HEK293T (cell line): ENCODE measurements at regions not wholly inside any gene's neighbourhood (a gene's known extent, or its start where the extent isn't known, plus 50 kb on each side); places are given as distances from the start of the nearest gene placed in this dataset.
"Not testable (repeated sequence)": the region's sequence is repeated elsewhere in the genome, so short reads cannot be mapped to it uniquely, and the experiment has no call there.

Experiments used
- CTCF ChIA-PET: fragments of 350-600 bp; formaldehyde crosslinking; extraction: SDS; loops from one replicate; lab custom pipeline; 2021; ENCODE audit warnings: antibody characterized with exemption, inconsistent platforms; lab: Yijun Ruan, JAX
- POLR2A ChIA-PET: fragments of 350-600 bp; formaldehyde crosslinking; extraction: SDS; loops from one replicate; lab custom pipeline; 2020; ENCODE audit warnings: antibody characterized with exemption, inconsistent platforms; lab: Yijun Ruan, JAX
- DNase-seq: peaks from one replicate; pipeline ENCODE4 v3.0.0; 2012; ENCODE audit warnings: mixed read lengths; ENCODE audit errors: extremely low spot score
- ARNT ChIP-seq: fragments of 450-650 bp; IDR thresholded peaks from 2 replicates; pipeline ENCODE4 v1.6.1; 2017; ENCODE audit warnings: mild to moderate bottlenecking
- BHLHE40 ChIP-seq: fragments of 450-650 bp; IDR thresholded peaks from 2 replicates; pipeline ENCODE4 v1.6.1; 2016; ENCODE audit warnings: mild to moderate bottlenecking, moderate library complexity, borderline replicate concordance
- CTBP1 ChIP-seq: fragments of 450-650 bp; IDR thresholded peaks from 2 replicates; pipeline ENCODE4 v1.6.1; 2016; ENCODE audit warnings: borderline replicate concordance
- ELF4 ChIP-seq: fragments of 450-650 bp; IDR thresholded peaks from 2 replicates; pipeline ENCODE4 v1.6.1; 2017; ENCODE audit warnings: antibody characterized with exemption
- FOXA1 ChIP-seq: fragments of 450-650 bp; IDR thresholded peaks from 2 replicates; pipeline ENCODE4 v1.6.1; 2016; ENCODE audit warnings: mild to moderate bottlenecking
- FOXK2 ChIP-seq: fragments of 450-650 bp; IDR thresholded peaks from 2 replicates; pipeline ENCODE4 v1.6.1; 2016; ENCODE audit warnings: mild to moderate bottlenecking
- FOXM1 ChIP-seq: fragments of 450-650 bp; IDR thresholded peaks from 2 replicates; pipeline ENCODE4 v1.6.1; 2017; ENCODE audit warnings: mild to moderate bottlenecking, borderline replicate concordance
- HDGF ChIP-seq: fragments of 450-650 bp; IDR thresholded peaks from 2 replicates; pipeline ENCODE4 v1.6.1; 2017; ENCODE audit warnings: antibody characterized with exemption, borderline replicate concordance
- L3MBTL2 ChIP-seq: fragments of 450-650 bp; conservative IDR thresholded peaks from 2 replicates; pipeline ENCODE4 v1.6.1; 2016; ENCODE audit warnings: mild to moderate bottlenecking
- LEF1 ChIP-seq: fragments of 450-650 bp; IDR thresholded peaks from 2 replicates; pipeline ENCODE4 v1.6.1; 2017; ENCODE audit warnings: mild to moderate bottlenecking, borderline replicate concordance
- NFRKB ChIP-seq: fragments of 450-650 bp; IDR thresholded peaks from 2 replicates; pipeline ENCODE4 v1.6.1; 2016; ENCODE audit warnings: mild to moderate bottlenecking, moderate library complexity
- PKNOX1 ChIP-seq: fragments of 450-650 bp; IDR thresholded peaks from 2 replicates; pipeline ENCODE4 v1.6.1; 2016
- SP1 ChIP-seq: fragments of 450-650 bp; IDR thresholded peaks from 2 replicates; pipeline ENCODE4 v1.6.1; 2017
- SUZ12 ChIP-seq: fragments of 450-650 bp; IDR thresholded peaks from 2 replicates; pipeline ENCODE4 v1.6.1; 2016; ENCODE audit warnings: mild to moderate bottlenecking
- TARDBP ChIP-seq: fragments of 450-650 bp; IDR thresholded peaks from 2 replicates; pipeline ENCODE4 v1.6.1; 2016
- ZNF384 ChIP-seq: fragments of 450-650 bp; IDR thresholded peaks from 2 replicates; pipeline ENCODE4 v1.6.1; 2016

GRCh38 chr9:88872192-88872946 is 118.9 kb upstream of the S1PR3 start:
- ChIA-PET POLR2A (no interaction called here), CTCF (no interaction called here)
- no peak for TF ChIP-seq PKNOX1
- TF ChIP-seq ARNT = no peak
- DNase-seq = no peak

- CTCF ChIA-PET = no interaction called here
- POLR2A ChIA-PET = no interaction called here
- no peak for TF ChIP-seq L3MBTL2
- TF ChIP-seq FOXA1 = no peak
- no peak for DNase-seq
These were observed 117.6 kb upstream of the S1PR3 start for GRCh38 chr9:88873635-88874034.

- ChIA-PET POLR2A (no interaction called here), CTCF (no interaction called here)
- TF ChIP-seq SUZ12 (no peak), LEF1 (no peak), ELF4 (no peak), TARDBP (no peak), CTBP1 (no peak), ARNT (no peak), L3MBTL2 (no peak), ZNF384 (no peak), HDGF (no peak), FOXA1 (no peak)
- no peak for DNase-seq
These were observed 116.9 kb upstream of the S1PR3 start for GRCh38 chr9:88874391-88874790.

GRCh38 chr9:88875400-88876120 is 115.7 kb upstream of the S1PR3 start:
- POLR2A ChIA-PET = no interaction called here
- no peak for TF ChIP-seq ZNF384
- CTCF ChIA-PET = interaction anchor here (0.6 kb wide), 1 partner anchor 185 kb away, joined by 3 read pairs; no protein-coding TSS in a partner anchor
- DNase-seq = no peak

- ChIA-PET POLR2A (no interaction called here), CTCF (no interaction called here)
- TF ChIP-seq FOXA1 (no peak), NFRKB (no peak), BHLHE40 (no peak), ELF4 (no peak), TARDBP (no peak), FOXK2 (no peak), SP1 (no peak), FOXM1 (no peak)
- DNase-seq = no peak
These were observed 111.1 kb upstream of the S1PR3 start for GRCh38 chr9:88880199-88880598.

GRCh38 chr9:88884291-88884690 is 107.0 kb upstream of the S1PR3 start:
- DNase-seq, CTCF ChIA-PET, POLR2A ChIA-PET: not testable (repeated sequence)

GRCh38 chr9:88886762-88887161 is 104.5 kb upstream of the S1PR3 start:
- DNase-seq, CTCF ChIA-PET, POLR2A ChIA-PET: not testable (repeated sequence)

GRCh38 chr9:88889386-88889785 is 101.9 kb upstream of the S1PR3 start:
- DNase-seq = no peak
- POLR2A ChIA-PET = no interaction called here
- TF ChIP-seq PKNOX1 = no peak
- no peak for TF ChIP-seq BHLHE40
- TF ChIP-seq ARNT = no peak
- TF ChIP-seq HDGF = no peak
- no peak for TF ChIP-seq TARDBP
- no peak for TF ChIP-seq FOXK2
- CTCF ChIA-PET = no interaction called here

- ChIA-PET POLR2A (no interaction called here), CTCF (no interaction called here)
- no peak for DNase-seq
- TF ChIP-seq NFRKB = no peak
These were observed 100.7 kb upstream of the S1PR3 start for GRCh38 chr9:88890546-88890945.
